ENCODE measurements at regions not wholly inside any gene's neighbourhood (a gene's known extent, or its start where the extent isn't known, plus 50 kb on each side); places are given as distances from the start of the nearest gene placed in this dataset.

GRCh38 chr5:143610946-143611345, 201.0 kb upstream of the HMHB1 start:
- Histone ChIP-seq H3K4me3 (ENCODE audit: control insufficient read depth in 2 of 3, extremely low read depth in 1 of 3, insufficient read depth in 2 of 3, low read depth in 1 of 3, low read length in 3 of 3) (no peak overlapping the region), H3K36me3 (ENCODE audit: control insufficient read depth in 2 of 2, extremely low read depth in 1 of 2, insufficient read depth in 2 of 2, low read length in 2 of 2) (no peaks in the 10 kb centered on the region), H3K27me3 (ENCODE audit: control insufficient read depth, extremely low read depth, insufficient read depth, low read length) (no peaks in the 10 kb centered on the region), H3K4me1 (ENCODE audit: control insufficient read depth, extremely low read depth, insufficient read depth, low read length) (no peaks in the 10 kb centered on the region), H2AFZ (ENCODE audit: control insufficient read depth, low read length) (no peak overlapping the region), H3K9me1 (ENCODE audit: control insufficient read depth, extremely low read depth, insufficient read depth, low read length) (no peaks in the 10 kb centered on the region), H3K27ac (ENCODE audit: control insufficient read depth, insufficient read depth, low read length) (no peak overlapping the region), H3K79me2 (ENCODE audit: control insufficient read depth, insufficient read depth, low read length) (no peaks in the 10 kb centered on the region), H3K9ac (ENCODE audit: control insufficient read depth, extremely low read depth, insufficient read depth, low read length) (no peak overlapping the region), H3K4me2 (ENCODE audit: control insufficient read depth, extremely low read depth, insufficient read depth, low read depth, low read length) (no peak overlapping the region), H4K20me1 (ENCODE audit: control insufficient read depth, extremely low read depth, insufficient read depth, low read length) (no peaks in the 10 kb centered on the region), H3K9me3 (ENCODE audit: control insufficient read depth, low read depth, low read length) (no peaks in the 10 kb centered on the region)
- dilution Hi-C loops (cut with MboI; ENCODE audit: extremely low pct_ligation_motif_present, low sequenced_read_pairs), result no loop called here
- no peak for DNase-seq (ENCODE audit: low read depth, low spot score)
- TF ChIP-seq CTCF (optimal IDR thresholded peaks at IDR 0.05 in 1 of 3, IDR thresholded peaks at IDR 0.05 in 1 of 3, conservative IDR thresholded peaks at IDR 0.05 in 1 of 3; ENCODE audit: extremely low read depth in 1 of 3, insufficient read depth in 2 of 3, low read length in 3 of 3) (no peak), EZH2 (IDR thresholded peaks at IDR 0.05; ENCODE audit: low read length) (no peak)
- no peak for FAIRE-seq

- dilution Hi-C loops (cut with MboI; ENCODE audit: extremely low pct_ligation_motif_present, low sequenced_read_pairs), result no loop called here
- no peaks in the 10 kb centered on the region for H3K79me2 ChIP-seq (ENCODE audit: control insufficient read depth, insufficient read depth, low read length)
- no peak overlapping the region for H3K27ac ChIP-seq (ENCODE audit: control insufficient read depth, insufficient read depth, low read length)
- no peak overlapping the region for H3K4me3 ChIP-seq (ENCODE audit: control insufficient read depth in 2 of 3, extremely low read depth in 1 of 3, insufficient read depth in 2 of 3, low read depth in 1 of 3, low read length in 3 of 3)
- H3K9me1 ChIP-seq (ENCODE audit: control insufficient read depth, extremely low read depth, insufficient read depth, low read length), result no peaks in the 10 kb centered on the region
- DNase-seq (ENCODE audit: low read depth, low spot score) (no peak), FAIRE-seq (no peak)
- H4K20me1 ChIP-seq (ENCODE audit: control insufficient read depth, extremely low read depth, insufficient read depth, low read length), result no peaks in the 10 kb centered on the region
- no peak overlapping the region for H3K4me2 ChIP-seq (ENCODE audit: control insufficient read depth, extremely low read depth, insufficient read depth, low read depth, low read length)
- TF ChIP-seq EZH2 (IDR thresholded peaks at IDR 0.05; ENCODE audit: low read length) (no peak), CTCF (optimal IDR thresholded peaks at IDR 0.05 in 1 of 3, IDR thresholded peaks at IDR 0.05 in 1 of 3, conservative IDR thresholded peaks at IDR 0.05 in 1 of 3; ENCODE audit: extremely low read depth in 1 of 3, insufficient read depth in 2 of 3, low read length in 3 of 3) (no peak)
- no peak overlapping the region for H2AFZ ChIP-seq (ENCODE audit: control insufficient read depth, low read length)
- H3K36me3 ChIP-seq (ENCODE audit: control insufficient read depth in 2 of 2, extremely low read depth in 1 of 2, insufficient read depth in 2 of 2, low read length in 2 of 2), result no peaks in the 10 kb centered on the region
- H3K27me3 ChIP-seq (ENCODE audit: control insufficient read depth, extremely low read depth, insufficient read depth, low read length), result no peaks in the 10 kb centered on the region
- no peaks in the 10 kb centered on the region for H3K4me1 ChIP-seq (ENCODE audit: control insufficient read depth, extremely low read depth, insufficient read depth, low read length)
- no peaks in the 10 kb centered on the region for H3K9me3 ChIP-seq (ENCODE audit: control insufficient read depth, low read depth, low read length)
- no peak overlapping the region for H3K9ac ChIP-seq (ENCODE audit: control insufficient read depth, extremely low read depth, insufficient read depth, low read length)
Observed at GRCh38 chr5:143606043-143606752, 202.7 kb upstream of the NR3C1 start.
